ENCODE measurements at regions not wholly inside any gene's neighbourhood (a gene's known extent, or its start where the extent isn't known, plus 50 kb on each side); places are given as distances from the start of the nearest gene placed in this dataset.

GRCh38 chr19:29098863-29099481 is 114.0 kb downstream of the UQCRFS1 start:
- TF ChIP-seq CTCF (IDR thresholded peaks at IDR 0.05): peak in 1 of 6 experiments; percentile 5
- peak in 1 of 2 donors; percentile 76 for TF ChIP-seq POLR2A (IDR thresholded peaks at IDR 0.05)
